ENCODE measurements at regions not wholly inside any gene's neighbourhood (a gene's known extent, or its start where the extent isn't known, plus 50 kb on each side); places are given as distances from the start of the nearest gene placed in this dataset.
"Not testable (repeated sequence)": the region's sequence is repeated elsewhere in the genome, so short reads cannot be mapped to it uniquely, and the experiment has no call there.

DNA sequence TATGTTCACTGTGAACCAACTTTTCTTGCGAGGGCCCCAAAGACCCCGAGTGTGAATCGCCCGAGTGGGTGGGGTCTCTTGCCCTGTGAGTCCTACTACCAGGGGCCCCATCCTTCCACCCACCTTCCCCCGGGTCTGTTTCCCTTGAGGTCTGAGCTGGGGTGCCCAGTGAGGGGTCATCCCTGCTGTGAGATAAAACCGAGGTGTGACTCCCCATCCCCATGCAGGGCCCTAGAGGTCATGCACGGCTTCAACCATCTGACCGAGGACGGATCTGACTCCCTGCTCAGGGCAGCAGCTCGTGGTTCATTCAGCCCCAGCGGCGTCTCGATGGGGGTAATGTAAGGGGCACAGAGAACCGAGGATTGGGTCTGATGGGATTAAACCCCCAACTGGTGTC lies 103.1 kb upstream of the SULF2 start:
- no peak overlapping the region for H3K4me3 ChIP-seq (ENCODE audit: low read depth in 1 of 2, low read length in 1 of 2)
- no peak overlapping the region for H3K27ac ChIP-seq
- TF ChIP-seq, protein P1, sequence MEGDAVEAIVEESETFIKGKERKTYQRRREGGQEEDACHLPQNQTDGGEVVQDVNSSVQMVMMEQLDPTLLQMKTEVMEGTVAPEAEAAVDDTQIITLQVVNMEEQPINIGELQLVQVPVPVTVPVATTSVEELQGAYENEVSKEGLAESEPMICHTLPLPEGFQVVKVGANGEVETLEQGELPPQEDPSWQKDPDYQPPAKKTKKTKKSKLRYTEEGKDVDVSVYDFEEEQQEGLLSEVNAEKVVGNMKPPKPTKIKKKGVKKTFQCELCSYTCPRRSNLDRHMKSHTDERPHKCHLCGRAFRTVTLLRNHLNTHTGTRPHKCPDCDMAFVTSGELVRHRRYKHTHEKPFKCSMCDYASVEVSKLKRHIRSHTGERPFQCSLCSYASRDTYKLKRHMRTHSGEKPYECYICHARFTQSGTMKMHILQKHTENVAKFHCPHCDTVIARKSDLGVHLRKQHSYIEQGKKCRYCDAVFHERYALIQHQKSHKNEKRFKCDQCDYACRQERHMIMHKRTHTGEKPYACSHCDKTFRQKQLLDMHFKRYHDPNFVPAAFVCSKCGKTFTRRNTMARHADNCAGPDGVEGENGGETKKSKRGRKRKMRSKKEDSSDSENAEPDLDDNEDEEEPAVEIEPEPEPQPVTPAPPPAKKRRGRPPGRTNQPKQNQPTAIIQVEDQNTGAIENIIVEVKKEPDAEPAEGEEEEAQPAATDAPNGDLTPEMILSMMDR (IDR thresholded peaks at IDR 0.05), result no peak
- no peaks in the 10 kb centered on the region for H3K27me3 ChIP-seq
- H3K9me3 ChIP-seq, result no peaks in the 10 kb centered on the region
- no peaks in the 10 kb centered on the region for H3K36me3 ChIP-seq
- no peaks in the 10 kb centered on the region for H3K4me1 ChIP-seq (ENCODE audit: control insufficient read depth in 1 of 2, insufficient read depth in 1 of 2, low read depth in 1 of 2, low read length in 1 of 2)

GRCh38 chr20:47887477-47888080 lies 102.3 kb upstream of the SULF2 start:
- no peaks in the 10 kb centered on the region for H3K4me1 ChIP-seq (ENCODE audit: control insufficient read depth in 1 of 2, insufficient read depth in 1 of 2, low read depth in 1 of 2, low read length in 1 of 2)
- no peaks in the 10 kb centered on the region for H3K9me3 ChIP-seq
- H3K36me3 ChIP-seq, result no peaks in the 10 kb centered on the region
- TF ChIP-seq, protein P1 (IDR thresholded peaks at IDR 0.05), result no peak
- H3K27me3 ChIP-seq, result no peaks in the 10 kb centered on the region
- H3K27ac ChIP-seq, result no peak overlapping the region
- no peak overlapping the region for H3K4me3 ChIP-seq (ENCODE audit: low read depth in 1 of 2, low read length in 1 of 2)

DNA sequence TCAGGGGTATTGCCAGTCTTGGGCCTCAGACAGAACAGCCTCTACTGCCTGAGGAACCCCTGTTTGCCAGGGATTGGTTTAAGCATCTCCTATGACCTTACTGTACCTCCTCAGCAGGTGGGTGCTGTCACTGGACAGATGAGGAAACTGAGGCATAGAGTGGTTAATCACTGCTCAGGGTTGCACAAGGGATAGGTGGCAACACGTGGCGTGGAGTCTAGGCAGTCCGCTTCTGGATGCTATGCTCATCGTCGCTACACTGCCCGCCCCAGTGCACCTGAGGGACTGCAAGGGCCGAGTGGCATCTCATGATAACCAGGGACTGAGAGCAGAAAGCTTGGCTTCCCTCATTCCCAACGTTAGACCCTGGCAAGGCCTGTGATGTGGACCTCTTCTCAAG lies 101.8 kb upstream of the SULF2 start:
- Histone ChIP-seq H3K27ac (no peak overlapping the region), H3K27me3 (no peaks in the 10 kb centered on the region), H3K9me3 (no peaks in the 10 kb centered on the region), H3K4me3 (ENCODE audit: low read depth in 1 of 2, low read length in 1 of 2) (no peak overlapping the region), H3K36me3 (no peaks in the 10 kb centered on the region), H3K4me1 (ENCODE audit: control insufficient read depth in 1 of 2, insufficient read depth in 1 of 2, low read depth in 1 of 2, low read length in 1 of 2) (no peaks in the 10 kb centered on the region)
- TF ChIP-seq, protein P1 (IDR thresholded peaks at IDR 0.05), result no peak

DNA sequence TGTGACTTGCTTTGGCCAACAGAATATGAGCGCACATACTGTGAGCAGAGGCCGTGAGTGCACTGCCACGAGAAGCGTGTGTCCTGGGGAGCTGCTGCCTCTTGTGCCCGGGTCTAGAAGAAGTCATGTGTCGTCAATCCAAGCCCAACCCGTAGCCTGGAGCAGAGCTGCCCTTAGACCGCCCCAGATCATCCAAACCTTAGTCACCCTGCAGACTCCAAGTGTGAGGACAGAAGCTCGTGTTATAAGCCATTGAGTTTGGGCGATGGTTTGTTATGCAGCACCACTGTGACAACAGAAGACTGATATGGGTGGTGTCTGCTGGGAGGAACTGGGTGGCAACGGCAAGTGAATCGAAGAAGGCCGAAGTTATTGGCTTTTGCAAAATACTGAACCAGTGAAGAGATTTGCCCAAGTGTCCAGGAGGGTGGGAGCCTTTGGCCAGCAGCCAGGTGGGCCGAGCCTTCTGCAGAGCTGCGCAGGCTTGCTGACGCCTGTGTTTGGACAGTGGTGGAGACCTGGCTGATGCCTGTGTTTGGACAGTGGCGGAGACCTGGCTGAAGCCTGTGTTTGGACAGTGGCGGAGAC lies 101.3 kb upstream of the SULF2 start:
- TF ChIP-seq, protein P1 (IDR thresholded peaks at IDR 0.05), result no peak
- Histone ChIP-seq H3K27ac (no peak overlapping the region), H3K27me3 (no peaks in the 10 kb centered on the region), H3K4me3 (ENCODE audit: low read depth in 1 of 2, low read length in 1 of 2) (no peak overlapping the region), H3K4me1 (ENCODE audit: control insufficient read depth in 1 of 2, insufficient read depth in 1 of 2, low read depth in 1 of 2, low read length in 1 of 2) (no peaks in the 10 kb centered on the region), H3K9me3 (no peaks in the 10 kb centered on the region), H3K36me3 (no peaks in the 10 kb centered on the region)

DNA sequence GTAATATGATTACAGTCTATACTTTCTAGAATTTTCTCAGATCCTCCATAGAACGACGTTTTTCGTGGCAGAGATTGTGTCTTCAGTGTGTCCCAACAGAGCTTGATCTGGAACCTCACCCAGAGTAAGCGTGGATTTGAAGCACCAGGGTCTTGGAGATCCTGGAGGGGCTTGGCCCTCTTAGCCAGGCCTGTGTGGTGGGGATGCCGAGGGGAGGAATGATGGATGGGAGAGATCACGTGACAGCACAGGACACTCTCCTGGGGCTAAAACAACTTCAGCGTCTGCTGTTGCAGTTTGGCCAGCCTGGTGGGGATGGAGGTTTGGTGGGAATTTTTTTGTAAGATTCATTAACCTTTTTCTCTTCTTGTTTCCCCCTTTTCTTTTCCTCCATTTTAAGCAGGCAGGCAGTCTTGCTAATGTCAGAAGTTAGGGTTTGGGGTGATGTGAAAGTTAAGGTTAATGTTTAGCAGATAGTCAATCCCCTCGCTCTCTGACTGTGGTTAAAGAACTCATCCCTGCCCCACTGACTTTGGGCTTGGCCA lies 100.7 kb upstream of the SULF2 start:
- H3K27ac ChIP-seq, result no peak overlapping the region
- H3K4me1 ChIP-seq (ENCODE audit: control insufficient read depth in 1 of 2, insufficient read depth in 1 of 2, low read depth in 1 of 2, low read length in 1 of 2), result no peaks in the 10 kb centered on the region
- TF ChIP-seq, protein P1 (IDR thresholded peaks at IDR 0.05), result no peak
- H3K4me3 ChIP-seq (ENCODE audit: low read depth in 1 of 2, low read length in 1 of 2), result no peak overlapping the region
- H3K36me3 ChIP-seq, result no peaks in the 10 kb centered on the region
- H3K27me3 ChIP-seq, result no peaks in the 10 kb centered on the region
- H3K9me3 ChIP-seq, result no peaks in the 10 kb centered on the region

GRCh38 chr20:47883940-47884339 lies 98.7 kb upstream of the SULF2 start:
- not testable (repeated sequence) for H3K36me3 ChIP-seq; H3K27me3 ChIP-seq; H3K27ac ChIP-seq; H3K4me3 ChIP-seq (ENCODE audit: low read depth in 1 of 2, low read length in 1 of 2); H3K9me3 ChIP-seq; H3K4me1 ChIP-seq (ENCODE audit: control insufficient read depth in 1 of 2, insufficient read depth in 1 of 2, low read depth in 1 of 2, low read length in 1 of 2)
